MV-4-11 (cell line): ENCODE measurements at regions not wholly inside any gene's neighbourhood (a gene's known extent, or its start where the extent isn't known, plus 50 kb on each side); places are given as distances from the start of the nearest gene placed in this dataset.
"Not testable (repeated sequence)": the region's sequence is repeated elsewhere in the genome, so short reads cannot be mapped to it uniquely, and the experiment has no call there.

ENCODE experiments used
- DNase-seq: peaks from one replicate; lab custom pipeline; 2025; lab: John Stamatoyannopoulos, UW

- DNase-seq, result no peak
These were observed 435.9 kb upstream of the SGCG start for GRCh38 chr13:22744688-22745452.

- no peak for DNase-seq
These were observed 431.8 kb upstream of the SGCG start for GRCh38 chr13:22748866-22749577.

GRCh38 chr13:22749626-22750025 is 431.2 kb upstream of the SGCG start:
- DNase-seq, result no peak

GRCh38 chr13:22757530-22758120 is 423.2 kb upstream of the SGCG start:
- no peak for DNase-seq

- no peak for DNase-seq
These were observed 422.5 kb upstream of the SGCG start for GRCh38 chr13:22758245-22758644.

- DNase-seq, result no peak
These were observed 419.1 kb upstream of the SGCG start for GRCh38 chr13:22761709-22762108.

DNA sequence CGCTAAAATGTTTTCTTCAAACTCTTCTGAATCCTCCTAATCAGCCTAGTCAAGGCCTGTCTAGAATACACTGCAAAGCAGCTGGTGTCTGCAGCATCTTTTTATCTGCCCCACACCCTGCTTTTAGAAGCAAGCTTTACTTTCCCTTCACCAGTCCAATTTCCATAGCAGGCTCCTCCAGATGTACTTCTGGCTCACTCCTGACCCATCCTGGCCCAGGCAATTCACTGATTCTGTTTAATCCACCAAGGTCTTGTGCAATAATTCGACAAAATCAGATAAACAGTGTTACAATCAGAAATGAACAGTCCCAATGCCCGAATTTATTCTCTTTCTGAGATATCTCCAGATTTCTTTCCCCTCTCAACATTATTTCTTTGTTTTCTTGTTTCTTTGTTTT is 415.2 kb upstream of the SGCG start:
- DNase-seq, result no peak

DNA sequence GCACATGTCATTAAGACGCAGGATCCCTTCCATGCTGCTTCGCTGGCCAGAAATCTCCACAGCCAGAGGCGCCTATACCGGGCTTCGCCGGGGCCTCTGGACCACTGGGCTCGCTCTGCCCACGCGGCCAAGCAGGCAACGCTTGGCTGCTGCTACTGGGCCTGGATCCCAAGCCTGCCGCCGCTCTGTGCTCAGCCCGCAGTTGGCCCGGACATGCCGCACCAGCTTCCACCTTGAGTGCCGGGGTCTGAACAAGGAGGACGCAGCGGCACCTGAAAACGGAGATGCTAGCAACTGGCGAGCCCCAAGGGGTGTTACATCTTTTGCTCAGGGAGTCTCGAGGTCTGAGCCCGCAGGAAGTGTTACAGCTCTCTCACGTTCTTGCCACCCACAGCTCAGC is 409.9 kb upstream of the SGCG start:
- DNase-seq, result no peak

- no peak for DNase-seq
These were observed 407.3 kb upstream of the SGCG start for GRCh38 chr13:22773465-22773864.

GRCh38 chr13:22776394-22777186 is 404.2 kb upstream of the SGCG start:
- no peak for DNase-seq

- no peak for DNase-seq
These were observed 403.6 kb upstream of the SGCG start for GRCh38 chr13:22777207-22777606.

DNA sequence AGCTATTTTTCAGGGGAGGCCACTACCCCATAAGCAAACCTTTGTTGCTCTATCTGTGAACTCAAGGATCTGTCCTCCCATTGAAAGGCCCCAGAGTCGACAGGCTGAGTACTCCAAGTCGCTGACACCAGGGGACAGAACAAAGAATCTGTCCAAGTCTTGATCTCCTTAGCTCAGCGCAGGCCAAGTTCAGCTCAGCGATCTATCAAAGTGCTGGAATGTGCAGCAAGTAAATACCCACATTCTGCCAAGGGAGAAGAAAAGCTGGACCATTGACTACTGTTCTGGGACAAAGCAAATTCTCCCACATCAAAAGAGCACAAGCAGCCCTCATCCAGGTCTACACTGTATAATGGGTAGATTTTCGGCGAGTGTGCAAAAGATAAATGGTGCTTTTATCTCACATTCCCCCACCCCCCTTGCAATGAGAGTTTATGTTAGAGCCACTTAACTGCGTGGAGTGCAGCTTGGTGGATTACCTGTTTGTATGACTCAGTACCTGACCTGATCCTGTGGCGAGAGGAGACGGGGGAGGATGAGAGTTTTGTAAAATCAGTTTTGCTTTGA is 391.7 kb upstream of the SGCG start:
- DNase-seq, result no peak

DNA sequence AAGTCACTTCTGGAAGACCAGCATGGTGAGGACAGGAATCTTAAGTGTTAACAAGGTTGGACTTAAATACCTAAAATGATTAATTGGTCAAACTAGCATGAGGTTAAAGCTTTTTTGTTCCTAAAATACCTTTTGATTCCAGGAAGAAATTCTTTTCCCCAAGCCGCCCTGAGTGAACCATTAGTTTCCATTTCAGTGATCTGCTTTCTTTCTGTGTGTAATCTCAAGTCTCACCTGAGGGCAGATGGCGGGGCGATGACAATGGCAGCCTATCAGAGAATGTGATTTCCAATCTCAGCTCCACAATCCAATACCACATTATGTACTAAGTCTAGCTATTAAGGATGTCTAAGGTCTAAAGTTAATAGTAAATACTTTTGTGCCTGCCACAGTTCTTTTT is 390.9 kb upstream of the SGCG start:
- DNase-seq, result no peak

DNA sequence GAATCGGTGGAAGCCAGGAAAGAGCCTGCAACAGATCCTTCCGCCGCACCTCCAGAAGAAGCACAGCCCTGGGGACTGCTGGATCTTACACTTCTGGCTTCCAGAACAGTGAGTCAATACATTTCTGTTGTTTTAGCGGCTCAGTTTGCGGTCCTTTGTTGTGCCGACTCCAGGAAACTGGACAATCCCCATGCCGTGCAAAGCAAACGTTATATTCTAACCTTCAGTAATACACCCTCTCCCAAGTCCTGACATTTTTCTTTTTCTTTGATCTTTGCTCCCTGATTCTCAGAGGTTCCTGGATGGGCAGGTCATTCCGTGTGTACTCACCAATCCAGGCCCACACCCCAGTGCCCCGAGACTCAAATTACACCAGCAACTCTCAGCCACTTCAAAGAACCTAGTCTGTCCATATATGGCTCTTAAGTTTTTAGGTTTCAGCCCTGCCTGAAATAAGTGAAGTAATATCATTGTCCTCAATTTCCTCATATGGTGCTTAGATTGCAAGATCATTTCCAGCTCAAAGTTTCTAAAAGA is 387.1 kb upstream of the SGCG start:
- no peak for DNase-seq

DNA sequence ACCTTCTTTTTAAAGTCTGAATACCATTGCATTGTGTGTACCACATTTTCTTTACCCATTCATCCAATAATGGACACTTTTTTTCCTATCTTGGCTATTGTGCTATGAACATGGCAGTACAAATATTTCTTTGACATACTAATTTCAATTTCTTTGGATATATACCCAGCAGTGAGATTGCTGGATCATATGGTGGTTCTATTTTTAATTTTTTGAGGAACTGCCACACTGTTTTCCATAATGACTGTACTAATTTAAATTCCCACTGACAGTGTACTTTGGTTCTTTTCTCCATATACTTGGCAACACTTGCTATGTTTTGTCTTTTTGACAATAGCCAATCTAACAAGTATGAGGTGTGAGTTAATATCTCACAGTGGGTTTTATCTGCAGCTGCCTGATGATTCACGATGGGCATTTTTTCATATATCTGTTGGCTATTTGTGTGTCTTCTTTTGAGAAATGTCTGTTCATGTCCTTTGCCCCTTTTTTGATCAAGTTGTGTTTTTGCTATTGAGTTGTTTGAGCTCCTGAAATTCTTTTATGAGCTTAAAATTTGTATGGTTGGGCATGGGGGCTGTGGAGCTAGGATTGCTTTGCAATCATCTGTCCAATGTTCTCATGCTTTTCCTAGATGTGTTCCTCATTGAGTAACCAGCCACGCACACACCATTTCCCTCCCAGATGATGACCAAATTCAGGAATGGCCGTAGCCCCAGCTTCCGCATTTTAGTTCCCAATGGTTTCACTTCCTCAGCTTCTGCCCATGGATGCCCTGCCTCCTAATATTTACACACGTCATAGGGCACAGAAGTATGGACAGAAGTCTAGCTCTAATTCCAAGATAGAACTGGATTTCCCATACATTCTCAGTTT is 380.0 kb upstream of the SGCG start:
- peak; percentile 97 for DNase-seq

GRCh38 chr13:22801402-22802003 is 379.3 kb upstream of the SGCG start:
- DNase-seq, result no peak

DNA sequence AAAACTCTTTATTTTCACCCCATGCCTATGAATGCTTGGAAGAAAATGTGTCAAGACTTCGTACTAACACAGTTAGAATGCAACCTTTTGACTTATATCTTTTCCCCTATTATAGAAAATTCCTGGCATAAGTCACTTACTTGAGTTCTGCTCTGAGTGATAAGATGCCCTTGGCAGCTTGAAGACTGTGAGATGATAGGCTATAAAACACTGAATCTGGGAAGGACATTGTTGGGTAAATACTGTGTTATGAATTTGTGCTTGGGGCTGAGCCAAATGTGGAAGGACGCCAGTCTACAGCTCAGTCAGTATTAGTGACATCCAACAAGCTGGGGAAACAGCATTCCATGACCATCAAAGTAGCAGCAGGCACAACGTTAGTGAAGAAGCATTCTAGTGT is 368.0 kb upstream of the SGCG start:
- DNase-seq, result no peak

GRCh38 chr13:22813531-22814377 is 367.0 kb upstream of the SGCG start:
- DNase-seq, result peak; percentile 65

DNA sequence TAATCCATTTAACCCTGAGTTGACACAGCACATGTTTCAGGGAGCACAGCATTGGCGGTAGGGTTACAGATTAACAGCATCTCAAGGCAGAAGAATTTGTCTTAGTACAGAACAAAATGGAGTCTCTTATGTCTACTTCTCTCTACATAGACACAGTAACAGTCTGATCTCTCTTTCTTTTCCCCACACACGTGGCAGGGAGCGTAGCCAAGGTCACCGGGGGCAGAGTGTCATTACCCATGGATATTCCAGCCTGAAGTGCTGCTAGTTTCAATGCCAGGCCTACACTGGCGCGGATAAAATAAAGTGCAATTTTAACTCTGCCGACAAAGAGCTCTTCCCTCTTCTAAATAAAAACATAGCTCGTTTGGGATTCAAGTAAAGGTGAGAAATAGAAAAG is 366.3 kb upstream of the SGCG start:
- DNase-seq, result not testable (repeated sequence)
